HG03520 (cell line): ENCODE measurements at regions not wholly inside any gene's neighbourhood (a gene's known extent, or its start where the extent isn't known, plus 50 kb on each side); places are given as distances from the start of the nearest gene placed in this dataset.

Experiments used
- ATAC-seq: cut with Tn5 transposase; IDR thresholded peaks from one replicate; pipeline ENCODE4 v1.9.1; 2021; ENCODE audit warnings: mild to moderate bottlenecking, moderate library complexity; ENCODE audit not compliant: unreplicated experiment

DNA sequence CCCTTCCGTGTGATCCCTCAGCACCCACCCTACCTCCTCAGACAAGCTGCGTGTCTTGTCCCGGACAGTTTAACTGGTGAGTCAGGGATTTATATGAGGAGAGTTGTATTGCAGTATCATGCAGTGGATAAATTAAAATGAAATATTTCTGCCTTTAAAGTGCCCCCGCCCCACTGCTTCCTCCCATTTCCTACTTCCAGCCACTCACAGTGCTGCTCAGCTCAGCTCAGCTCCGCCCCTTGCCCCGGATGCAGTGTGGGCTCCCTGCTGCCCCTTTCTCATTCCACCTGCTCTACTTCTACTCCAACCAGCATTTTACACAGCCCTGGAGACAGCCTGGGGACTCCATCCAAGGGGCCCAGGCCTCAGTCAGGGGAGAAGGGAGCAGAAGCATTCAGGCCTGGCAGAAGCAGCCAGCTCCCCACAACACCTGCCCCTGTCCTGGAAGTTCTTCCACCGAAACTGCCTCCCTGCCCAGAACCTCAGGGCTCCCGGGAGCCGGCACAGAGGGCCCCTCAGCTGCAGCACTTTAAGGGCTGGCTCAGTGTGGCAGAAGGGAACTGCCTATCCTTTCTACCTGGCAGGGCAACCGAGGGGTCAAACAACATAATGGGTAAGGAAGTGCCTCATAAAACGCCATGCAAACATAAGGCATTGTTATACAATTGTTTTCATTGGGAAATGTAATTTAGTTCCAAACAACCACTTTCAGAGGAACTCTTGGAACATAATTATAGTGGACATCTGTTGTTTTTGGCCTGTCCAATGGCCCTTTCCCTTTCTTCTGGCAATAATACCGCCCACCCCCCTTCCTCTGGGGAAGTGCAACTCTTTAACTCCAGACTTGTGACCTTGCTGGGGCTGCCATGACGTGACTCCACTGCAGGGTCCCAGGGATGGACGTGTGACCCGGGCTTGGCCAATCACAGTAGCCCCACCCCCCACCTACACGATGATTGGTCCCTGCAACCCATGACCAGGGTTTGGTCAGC lies 102.3 kb downstream of the LIPG start:
- ATAC-seq: no peak

DNA sequence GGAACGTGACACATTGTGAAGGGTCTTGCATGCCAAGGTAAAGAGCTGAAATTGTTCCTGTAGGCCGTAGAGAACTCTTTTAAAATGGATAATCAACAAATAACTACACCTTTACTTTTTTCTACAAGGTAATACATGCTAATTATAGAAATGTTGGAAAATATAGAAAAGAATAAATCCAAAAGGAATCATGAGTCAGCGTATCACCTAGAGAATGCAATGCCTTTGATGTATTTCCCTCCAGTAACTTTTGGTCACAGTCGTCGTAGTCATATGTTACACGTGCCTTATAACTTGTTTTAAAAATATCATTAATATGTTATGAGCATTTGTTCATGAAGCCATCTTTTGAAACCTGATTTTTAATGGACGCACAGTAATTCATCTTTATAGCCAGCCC lies 100.6 kb downstream of the LIPG start:
- no peak for ATAC-seq

DNA sequence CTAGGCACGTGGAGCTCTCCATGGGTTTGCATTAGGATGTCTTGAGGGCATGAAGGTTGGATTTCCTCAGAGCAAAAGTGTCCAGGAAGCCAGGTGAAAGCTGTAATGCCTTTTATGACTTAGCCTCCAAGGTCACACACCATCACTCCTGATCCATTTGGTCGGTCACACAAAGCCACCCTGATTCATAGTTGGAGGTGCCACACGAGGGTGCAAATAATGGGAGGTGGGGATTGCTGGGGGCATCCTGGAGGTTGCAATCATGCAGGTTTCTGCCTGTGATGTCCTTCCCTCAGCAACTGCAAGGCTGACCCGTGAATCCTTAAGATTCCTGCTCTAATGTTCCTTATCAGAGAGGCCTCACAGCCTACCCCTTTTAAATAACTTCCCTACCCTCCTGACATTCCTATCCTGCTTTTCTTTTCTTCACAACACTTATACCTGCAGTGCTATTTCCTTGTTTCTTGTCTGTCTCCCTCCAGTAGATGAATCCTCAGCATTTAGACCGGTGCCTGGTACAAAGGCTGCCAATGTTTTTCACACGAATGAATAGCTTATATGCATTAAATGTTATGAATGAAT lies 97.1 kb downstream of the LIPG start:
- no peak for ATAC-seq

DNA sequence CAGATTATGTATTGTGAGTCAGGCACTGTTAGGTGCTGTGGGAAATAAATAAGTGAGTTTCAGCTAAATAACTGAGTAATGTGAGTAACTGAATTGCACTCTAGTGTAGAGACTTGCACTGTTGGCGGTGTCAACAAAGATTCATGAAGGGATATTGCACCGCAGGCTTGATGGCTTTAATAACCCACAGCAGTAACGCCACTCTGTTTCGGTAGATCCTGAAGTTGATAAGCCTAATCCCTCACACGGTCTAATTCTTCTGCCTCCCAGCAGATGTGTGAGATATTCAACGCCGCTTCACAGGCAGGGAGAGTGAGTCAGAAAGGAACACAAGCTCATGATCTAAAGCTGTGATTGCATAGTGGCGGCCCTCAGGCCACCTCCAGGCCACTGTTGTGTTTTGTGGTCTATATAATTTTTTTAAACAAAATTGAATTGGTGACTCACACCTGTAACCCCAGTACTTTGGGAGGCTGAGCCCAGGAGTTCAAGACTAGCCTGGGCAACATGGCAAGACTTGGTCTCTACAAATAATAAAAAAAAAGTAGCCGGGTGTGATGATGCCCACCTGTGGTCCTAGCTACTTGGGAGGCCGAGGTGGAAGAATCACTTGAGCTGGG lies 94.3 kb downstream of the LIPG start:
- ATAC-seq: no peak

DNA sequence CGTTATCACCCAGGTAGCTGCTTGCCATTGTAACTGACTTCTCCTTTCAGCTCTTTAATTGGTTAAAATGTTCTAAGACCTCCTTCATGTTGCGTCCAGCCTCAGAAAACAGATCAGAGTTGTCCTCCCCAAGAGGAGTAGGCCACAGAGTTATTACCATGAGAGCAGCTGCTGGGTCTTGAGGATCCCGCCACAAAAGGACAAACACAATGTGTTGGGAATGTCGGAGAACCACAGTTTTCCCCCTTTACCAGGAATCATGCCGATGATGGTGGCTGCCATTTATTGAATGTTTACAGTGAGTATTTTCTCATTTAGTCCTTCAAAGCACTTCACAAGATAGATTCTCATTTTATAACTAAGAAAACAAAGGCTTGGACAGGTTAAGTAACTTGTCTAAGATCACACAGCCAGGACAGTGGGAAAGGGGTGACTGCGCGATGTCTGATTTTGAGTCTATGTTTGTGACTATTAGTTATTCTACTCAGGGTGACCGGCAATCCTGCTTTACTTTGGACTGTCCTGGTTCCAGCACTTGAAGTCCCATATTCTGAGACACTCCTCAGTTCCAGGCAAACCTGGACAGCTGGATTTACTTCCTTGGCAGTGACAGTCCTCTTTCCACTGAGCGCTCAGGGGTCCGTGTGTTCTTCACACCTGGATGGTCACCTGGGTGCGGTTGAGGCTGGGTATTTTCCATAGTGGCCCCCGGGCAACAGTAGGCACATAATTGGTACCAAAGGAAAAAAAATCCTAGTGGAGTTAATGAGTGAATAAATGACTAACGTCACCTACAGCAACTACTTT lies 93.6 kb downstream of the LIPG start:
- ATAC-seq: no peak

DNA sequence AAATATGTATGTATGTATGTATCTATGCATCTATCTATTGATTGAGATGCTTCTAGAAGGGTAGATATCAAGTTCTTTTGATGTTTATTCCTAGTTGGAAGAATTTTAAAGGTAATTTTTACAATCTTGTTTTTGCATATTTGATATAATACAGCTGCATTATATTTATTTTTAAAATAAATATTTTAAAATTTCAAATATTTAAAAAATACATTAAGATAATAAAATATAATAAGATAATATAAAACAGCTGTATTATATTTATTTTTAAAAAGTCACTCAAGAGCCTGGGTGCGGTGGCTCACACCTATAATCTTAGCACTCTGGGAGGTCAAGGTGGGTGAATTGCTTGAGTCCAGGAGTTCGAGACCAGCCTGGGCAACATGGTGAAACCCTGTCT lies 92.5 kb downstream of the LIPG start:
- no peak for ATAC-seq

DNA sequence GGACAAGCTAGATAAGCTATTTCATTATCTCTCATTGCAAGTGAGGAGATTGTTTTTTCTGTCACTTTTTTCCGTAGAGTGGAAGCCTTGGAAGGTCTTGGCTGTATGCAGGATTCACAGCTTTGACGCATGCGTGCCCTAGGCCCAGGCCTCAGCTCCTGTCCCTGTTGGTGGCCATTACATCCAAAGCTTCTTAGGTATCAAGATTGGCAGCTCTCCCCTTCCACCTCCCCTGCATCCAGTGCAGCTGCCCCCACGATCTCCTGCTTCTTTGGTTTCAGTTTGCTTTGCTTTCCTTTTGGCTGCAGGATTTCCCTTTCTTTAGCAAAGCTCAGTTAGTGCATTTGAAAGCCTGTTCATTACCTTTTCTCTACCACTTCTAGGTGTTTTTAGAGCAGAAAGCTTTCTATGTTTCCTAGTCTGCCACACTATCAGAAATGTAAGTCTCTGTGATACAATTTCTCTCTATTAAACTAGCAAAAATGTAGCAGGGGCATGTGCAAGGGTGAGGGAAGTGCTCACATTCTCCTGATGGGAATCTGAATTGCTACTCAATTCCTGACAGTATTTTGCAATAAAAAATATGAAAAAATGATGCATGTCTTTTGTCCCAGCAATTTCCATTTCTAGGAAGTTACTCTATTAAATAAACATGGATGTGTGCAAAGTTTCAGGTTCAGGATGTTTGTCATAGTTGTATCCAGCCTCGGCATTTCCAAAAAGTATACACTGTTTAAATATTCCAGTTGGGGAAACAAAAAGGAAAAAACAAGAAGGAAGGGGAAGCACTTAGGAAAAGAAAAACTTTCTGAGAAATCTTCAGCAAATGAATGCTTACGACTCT lies 91.2 kb downstream of the LIPG start:
- ATAC-seq: no peak

DNA sequence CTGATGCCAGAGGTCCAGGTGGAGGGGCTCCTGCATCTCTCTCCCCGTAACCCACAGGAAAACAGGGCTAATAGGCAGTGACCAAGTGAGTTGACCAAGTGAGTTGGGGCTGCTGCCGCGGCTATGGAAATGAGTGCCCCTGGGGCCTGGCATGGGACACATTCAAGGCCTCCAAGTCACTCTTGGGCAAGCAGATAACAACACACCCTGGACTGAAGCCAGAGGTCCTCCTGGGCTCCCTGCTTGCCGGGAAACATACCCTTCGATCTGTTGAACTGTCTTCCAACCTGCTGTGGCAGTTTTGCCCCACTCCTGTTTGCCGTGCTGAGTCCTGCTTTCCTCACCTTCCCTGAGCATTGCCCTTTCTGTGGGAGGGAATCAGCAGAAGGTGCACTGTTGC lies 89.2 kb downstream of the LIPG start:
- ATAC-seq: no peak

DNA sequence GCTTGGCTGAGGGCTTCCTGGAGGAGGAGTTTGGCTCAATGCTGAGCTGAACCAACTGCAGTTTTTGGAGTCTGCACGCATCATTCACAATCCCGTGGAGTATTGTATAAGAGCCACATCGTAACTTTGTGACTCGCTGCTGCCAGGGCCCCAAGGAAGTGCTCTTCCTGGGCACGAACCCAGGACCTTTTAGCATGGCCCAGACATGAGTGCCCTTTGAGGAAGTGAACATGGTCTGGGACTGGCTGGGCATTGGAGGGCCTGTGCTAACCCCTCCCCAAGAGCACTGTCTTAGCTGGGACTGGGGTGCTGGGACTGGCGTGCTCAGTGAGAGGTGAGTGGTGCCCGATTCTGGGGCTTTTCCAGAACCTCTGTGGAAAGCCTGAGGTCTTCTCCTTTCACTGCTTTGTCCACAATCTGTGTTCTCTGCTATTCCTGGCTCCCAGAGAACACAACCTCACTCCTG lies 88.6 kb downstream of the LIPG start:
- no peak for ATAC-seq

DNA sequence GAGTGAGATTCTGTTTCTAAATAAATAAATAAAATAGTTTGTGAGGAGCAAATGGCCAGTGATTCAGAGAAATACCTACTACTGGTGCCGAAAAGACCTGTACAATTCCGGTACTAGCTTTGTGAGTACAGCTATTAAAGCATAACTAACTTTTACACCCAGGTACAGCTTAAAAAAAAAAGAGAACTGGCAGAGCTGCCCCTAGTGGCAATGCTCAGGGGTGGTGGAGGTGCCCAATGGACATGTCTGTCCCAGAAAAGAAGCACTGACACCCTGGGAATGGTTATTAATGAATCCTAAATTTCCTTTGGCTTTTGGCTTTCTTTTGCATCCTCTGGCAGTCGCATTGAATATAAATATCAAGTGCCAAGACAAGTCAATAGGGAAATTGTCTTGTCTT lies 87.0 kb downstream of the LIPG start:
- ATAC-seq: no peak
